H9 (cell line): ENCODE measurements at regions not wholly inside any gene's neighbourhood (a gene's known extent, or its start where the extent isn't known, plus 50 kb on each side); places are given as distances from the start of the nearest gene placed in this dataset.

ENCODE experiments used
- DNase-seq: peaks from one replicate; pipeline ENCODE4 v3.0.0-alpha.2; 2017
- H2AFZ ChIP-seq: one replicate; pipeline ENCODE4 v1.6.1; 2013; ENCODE audit warnings: mild to moderate bottlenecking, low read length, control low read depth, moderate library complexity
- H2AK5ac ChIP-seq: 2 replicates; pipeline ENCODE4 v1.6.1; 2013; ENCODE audit warnings: low read length, control low read depth, mixed read lengths; ENCODE audit not compliant: insufficient read length
- H2BK120ac ChIP-seq: one replicate; pipeline ENCODE4 v1.6.1; 2013; ENCODE audit warnings: low read depth, mild to moderate bottlenecking, low read length, control low read depth, inconsistent platforms; ENCODE audit not compliant: poor library complexity, severe bottlenecking
- H2BK12ac ChIP-seq: 2 replicates; pipeline ENCODE4 v1.6.1; 2013; ENCODE audit warnings: low read length, control low read depth, mixed read lengths, low read depth; ENCODE audit not compliant: insufficient read length
- H2BK15ac ChIP-seq: 2 replicates; pipeline ENCODE4 v1.6.1; 2013; ENCODE audit warnings: low read depth, low read length, control low read depth
- H2BK20ac ChIP-seq: one replicate; pipeline ENCODE4 v1.6.1; 2013; ENCODE audit warnings: low read depth, mild to moderate bottlenecking, low read length, control low read depth, inconsistent platforms; ENCODE audit not compliant: poor library complexity, severe bottlenecking
- H2BK5ac ChIP-seq: 2 replicates; pipeline ENCODE4 v1.6.1; 2013; ENCODE audit warnings: low read length, control low read depth, mixed read lengths; ENCODE audit not compliant: insufficient read length
- H3K14ac ChIP-seq: 2 replicates; pipeline ENCODE4 v1.6.1; 2013; ENCODE audit warnings: low read length, control low read depth; ENCODE audit not compliant: insufficient read depth
- H3K18ac ChIP-seq: 2 replicates; pipeline ENCODE4 v1.6.1; 2013; ENCODE audit warnings: low read depth, mild to moderate bottlenecking, mixed read lengths, low read length, control low read depth; ENCODE audit not compliant: insufficient read length
- H3K23ac ChIP-seq: 2 replicates; pipeline ENCODE4 v1.6.1; 2013; ENCODE audit warnings: low read length, control low read depth, mixed read lengths, low read depth; ENCODE audit not compliant: insufficient read length
- H3K23me2 ChIP-seq: 2 replicates; pipeline ENCODE4 v1.6.1; 2013; ENCODE audit warnings: low read depth, mild to moderate bottlenecking, mixed read lengths, low read length, control low read depth; ENCODE audit not compliant: insufficient read length, poor library complexity, severe bottlenecking
- H3K27ac ChIP-seq: 2 replicates; pipeline ENCODE4 v1.5.1; 2013; ENCODE audit warnings: low read length, control low read depth, mixed read lengths, low read depth; ENCODE audit not compliant: insufficient read length
- H3K27me3 ChIP-seq: 2 replicates; pipeline ENCODE4 v1.6.1; 2013; ENCODE audit warnings: low read length, control low read depth, inconsistent platforms; ENCODE audit not compliant: insufficient read depth
- H3K4ac ChIP-seq: 2 replicates; pipeline ENCODE4 v1.6.1; 2013; ENCODE audit warnings: low read depth, mild to moderate bottlenecking, control low read depth, inconsistent platforms, low read length, moderate library complexity
- H3K4me1 ChIP-seq: 2 replicates; pipeline ENCODE4 v1.6.1; 2013; ENCODE audit warnings: low read length, control low read depth, inconsistent platforms; ENCODE audit not compliant: insufficient read depth
- H3K4me2 ChIP-seq: 2 replicates; pipeline ENCODE4 v1.6.1; 2013; ENCODE audit warnings: low read length, control low read depth, mixed read lengths; ENCODE audit not compliant: insufficient read length, insufficient read depth
- H3K56ac ChIP-seq: 2 replicates; pipeline ENCODE4 v1.6.1; 2013; ENCODE audit warnings: low read depth, mild to moderate bottlenecking, mixed read lengths, low read length, control low read depth; ENCODE audit not compliant: insufficient read length
- H3K79me1 ChIP-seq: 2 replicates; pipeline ENCODE4 v1.6.1; 2013; ENCODE audit warnings: low read depth, mild to moderate bottlenecking, moderate library complexity, low read length, control low read depth, inconsistent platforms; ENCODE audit not compliant: insufficient read depth, poor library complexity, severe bottlenecking
- H3K79me2 ChIP-seq: 2 replicates; pipeline ENCODE4 v1.6.1; 2013; ENCODE audit warnings: low read length, control low read depth, inconsistent platforms; ENCODE audit not compliant: insufficient read depth
- H3K9ac ChIP-seq: 2 replicates; pipeline ENCODE4 v1.6.1; 2013; ENCODE audit warnings: low read length, control low read depth, mixed read lengths; ENCODE audit not compliant: insufficient read length; ENCODE audit errors: extremely low read depth
- H3K9me3 ChIP-seq: one replicate; pipeline ENCODE4 v1.6.1; 2013; ENCODE audit warnings: low read depth, low read length, inconsistent platforms; ENCODE audit not compliant: control insufficient read depth
- H3T11ph ChIP-seq: one replicate; pipeline ENCODE4 v1.6.1; 2013; ENCODE audit warnings: mild to moderate bottlenecking, low read length, control low read depth, inconsistent platforms
- H4K20me1 ChIP-seq: one replicate; pipeline ENCODE4 v1.6.1; 2013; ENCODE audit not compliant: control insufficient read depth, insufficient read length, insufficient read depth
- H4K5ac ChIP-seq: 2 replicates; pipeline ENCODE4 v1.6.1; 2013; ENCODE audit warnings: low read depth, mild to moderate bottlenecking, mixed read lengths, low read length, control low read depth; ENCODE audit not compliant: insufficient read length
- H4K8ac ChIP-seq: replicated peaks from 2 replicates; pipeline ENCODE4 v1.6.1; 2013; ENCODE audit warnings: low read length, control low read depth, mixed read lengths, low read depth; ENCODE audit not compliant: insufficient read length
- H4K91ac ChIP-seq: 2 replicates; pipeline ENCODE4 v1.6.1; 2013; ENCODE audit warnings: low read depth, mild to moderate bottlenecking, moderate library complexity, mixed read lengths, low read length, control low read depth; ENCODE audit not compliant: insufficient read length
- H3K27ac Mint-ChIP-seq, 3 experiments: 2 replicates in 2 of 3; 3 replicates in 1 of 3; pipeline ENCODE4 v1.8.0; 2020 to 2021; ENCODE audit warnings: mixed read lengths in 3 of 3, mild to moderate bottlenecking in 1 of 3, moderate library complexity in 1 of 3
- H3K27me3 Mint-ChIP-seq: 2 replicates; pipeline ENCODE4 v1.8.0; 2021; ENCODE audit warnings: low read depth, mild to moderate bottlenecking, moderate library complexity, mixed read lengths
- H3K36me3 Mint-ChIP-seq, 3 experiments: 2 replicates in 2 of 3; 3 replicates in 1 of 3; pipeline ENCODE4 v1.8.0; 2020 to 2021; ENCODE audit warnings: low read depth in 3 of 3, mixed read lengths in 3 of 3; ENCODE audit not compliant: insufficient read depth in 1 of 3
- H3K4me1 Mint-ChIP-seq, 2 experiments: 2 replicates each; pipeline ENCODE4 v1.8.0; 2020; ENCODE audit warnings: mixed read lengths in 2 of 2
- H3K4me3 Mint-ChIP-seq, 2 experiments: 2 replicates in 1 of 2; 3 replicates in 1 of 2; pipeline ENCODE4 v1.8.0; 2020 to 2021; ENCODE audit warnings: mild to moderate bottlenecking in 2 of 2, mixed read lengths in 2 of 2, moderate library complexity in 1 of 2
- H3K9me3 Mint-ChIP-seq, 2 experiments: 2 replicates in 1 of 2; 3 replicates in 1 of 2; pipeline ENCODE4 v1.8.0; 2020; ENCODE audit warnings: mild to moderate bottlenecking in 2 of 2, mixed read lengths in 2 of 2, moderate library complexity in 1 of 2
- CTCF ChIP-seq: fragments of 200-600 bp; sonication (generic); conservative IDR thresholded peaks from 3 replicates; pipeline ENCODE4 v1.8.0; 2021; ENCODE audit warnings: antibody characterized with exemption, mild to moderate bottlenecking
- WGBS: extraction: QIAGEN DNeasy Blood & Tissue Kit; methylation state at CpG from one replicate; pipeline ENCODE4 v1.1.7; 2013; ENCODE audit warnings: missing lambda C conversion rate, low lambda C conversion rate, mixed read lengths; ENCODE audit not compliant: insufficient read length; ENCODE audit errors: extremely low coverage; 5-methylcytosine and 5-hydroxymethylcytosine counted together

GRCh38 chr15:62753518-62754221 lies 288.9 kb upstream of the TPM1 start:
- Histone ChIP-seq H4K5ac (no peak overlapping the region), H2BK5ac (no peak overlapping the region), H3K18ac (no peak overlapping the region), H4K91ac (no peak overlapping the region), H3K27me3 (no peaks in the 10 kb centered on the region), H3K79me1 (no peaks in the 10 kb centered on the region), H3K23ac (no peak overlapping the region), H3K79me2 (no peaks in the 10 kb centered on the region), H3K4me1 (peaks cover 25% of the 10 kb centered on the region; the same call in 1 of the 2 replicates), H3K9me3 (no peaks in the 10 kb centered on the region), H3K23me2 (no peaks in the 10 kb centered on the region), H2BK120ac (no peak overlapping the region), H3K14ac (no peak overlapping the region), H2AFZ (no peak overlapping the region), H3K27ac (no peak overlapping the region), H3K4ac (no peak overlapping the region), H2AK5ac (no peak overlapping the region), H2BK20ac (no peak overlapping the region), H3K56ac (no peak overlapping the region), H2BK12ac (no peak overlapping the region), H3K4me2 (no peak overlapping the region), H4K8ac (no peak overlapping the region), H4K20me1 (no peaks in the 10 kb centered on the region), H3T11ph (no peak overlapping the region), H2BK15ac (no peak overlapping the region), H3K9ac (no peak overlapping the region)
- no CpG with 5 or more reads among the region's 4 CpGs for WGBS
- no peaks in the 10 kb centered on the region for H3K9me3 Mint-ChIP-seq
- H3K27me3 Mint-ChIP-seq: no peaks in the 10 kb centered on the region
- H3K27ac Mint-ChIP-seq: no peak overlapping the region
- no peak overlapping the region for H3K4me3 Mint-ChIP-seq
- no peak for DNase-seq
- no peak for TF ChIP-seq CTCF
- peaks cover 44 to 52% of the 10 kb centered on the region in 2 experiments for H3K4me1 Mint-ChIP-seq
- no peaks in the 10 kb centered on the region; a peak in 1 of 7 replicates for H3K36me3 Mint-ChIP-seq
